HG02588 (cell line): ENCODE measurements at regions not wholly inside any gene's neighbourhood (a gene's known extent, or its start where the extent isn't known, plus 50 kb on each side); places are given as distances from the start of the nearest gene placed in this dataset.

Source experiments
- ATAC-seq: cut with Tn5 transposase; IDR thresholded peaks from one replicate; pipeline ENCODE4 v1.9.1; 2021; ENCODE audit warnings: mild to moderate bottlenecking, moderate library complexity; ENCODE audit not compliant: unreplicated experiment

DNA sequence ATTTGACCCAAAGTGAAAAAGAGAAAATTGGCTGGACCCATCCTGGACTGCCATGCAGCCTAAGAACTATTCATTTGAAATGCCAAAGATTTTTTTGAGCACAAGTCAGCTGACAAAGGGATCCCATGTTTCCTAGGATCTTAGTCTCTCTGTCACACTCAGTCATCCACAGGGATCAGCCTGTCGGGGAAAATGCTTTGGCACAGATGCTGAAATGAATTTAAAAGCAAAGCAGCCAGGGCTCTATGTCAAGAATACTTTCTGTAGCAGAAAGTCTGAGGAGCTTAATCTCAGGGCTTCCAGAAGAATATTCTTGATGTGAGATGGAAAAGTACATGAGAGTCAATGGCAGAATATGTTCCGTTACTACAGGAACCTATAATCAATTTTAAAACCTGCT, 1900.8 kb downstream of the MRPL39 start:
- no peak for ATAC-seq

GRCh38 chr21:23699402-23699801, 1907.9 kb downstream of the MRPL39 start:
- ATAC-seq = no peak

DNA sequence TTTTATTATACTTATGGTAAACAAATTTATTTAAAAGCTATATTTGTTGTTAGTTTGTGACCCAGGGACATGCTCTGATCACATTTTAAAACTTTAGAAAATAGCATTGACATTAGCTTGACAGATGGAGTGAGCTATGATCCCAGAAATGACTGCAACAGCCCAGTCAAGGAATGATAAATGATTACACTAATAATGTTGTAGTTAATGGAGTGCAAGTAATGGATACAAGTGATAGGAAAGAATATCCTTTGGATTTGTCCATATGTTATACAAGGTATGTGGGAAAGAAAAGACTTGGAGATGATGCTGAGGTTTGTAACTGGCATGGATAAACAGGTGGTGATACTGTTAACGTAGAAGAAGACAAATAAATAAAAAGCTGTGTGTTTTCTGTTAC, 1908.7 kb downstream of the MRPL39 start:
- ATAC-seq = no peak

DNA sequence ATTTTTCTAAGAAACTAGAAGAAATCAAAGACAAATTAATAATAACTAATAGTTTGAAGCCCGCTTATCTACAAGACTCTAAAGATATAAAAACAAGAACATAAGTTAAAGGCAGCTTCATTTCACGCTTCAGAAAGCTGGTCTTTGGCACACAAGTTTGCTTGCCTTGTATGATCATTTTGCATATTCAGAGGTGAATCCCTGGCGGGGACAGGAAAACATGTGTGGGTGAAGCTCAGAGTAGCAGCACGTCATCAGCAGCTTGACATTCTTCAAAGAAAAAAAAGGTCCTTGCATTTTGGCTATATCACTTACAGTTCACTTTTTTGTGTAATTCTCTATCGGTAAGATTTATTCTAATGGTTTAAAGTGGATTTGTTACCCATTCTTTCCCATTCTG, 1911.8 kb downstream of the MRPL39 start:
- peak; percentile 51 for ATAC-seq

GRCh38 chr21:23694390-23694789, 1912.9 kb downstream of the MRPL39 start:
- ATAC-seq = no peak

- no peak for ATAC-seq
Measured at GRCh38 chr21:23690316-23690715, 1917.0 kb downstream of the MRPL39 start.

DNA sequence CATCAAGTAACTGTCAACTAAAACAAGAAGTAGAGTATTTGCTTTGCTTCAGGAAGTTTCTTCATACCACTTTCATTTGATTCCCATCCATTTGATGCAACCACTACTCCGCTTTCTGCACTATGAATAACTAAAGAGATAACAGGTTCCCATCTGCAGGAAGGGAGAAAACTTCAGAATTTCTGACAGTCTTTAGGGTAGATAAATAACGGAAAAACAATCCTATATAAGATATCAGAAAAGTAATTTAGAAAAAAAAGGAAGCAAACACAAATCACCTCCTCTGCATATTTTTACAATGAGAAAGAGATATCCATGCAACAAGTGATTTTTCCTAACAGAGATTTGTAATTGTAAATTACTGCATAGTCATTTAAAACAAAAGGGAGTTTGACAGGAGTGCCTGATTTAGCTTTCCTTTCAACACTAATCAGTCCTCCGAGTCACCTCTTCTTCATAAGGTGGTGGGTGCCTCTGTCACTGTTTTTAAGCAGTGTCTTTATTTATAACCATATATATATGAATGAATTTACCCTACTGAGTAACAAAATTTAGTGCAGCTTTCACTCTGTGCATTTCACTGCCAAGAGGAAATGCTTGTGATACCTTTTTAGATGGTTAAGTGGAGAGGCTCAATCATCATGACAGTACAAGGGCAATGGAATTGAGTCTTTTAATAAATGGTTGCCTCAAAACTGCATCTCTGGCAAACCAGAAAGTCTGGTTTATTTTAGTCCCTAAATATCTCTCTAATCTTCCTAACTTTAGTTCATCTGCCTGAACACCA, 1920.4 kb downstream of the MRPL39 start:
- no peak for ATAC-seq

GRCh38 chr21:23684431-23684830, 1922.8 kb downstream of the MRPL39 start:
- no peak for ATAC-seq

DNA sequence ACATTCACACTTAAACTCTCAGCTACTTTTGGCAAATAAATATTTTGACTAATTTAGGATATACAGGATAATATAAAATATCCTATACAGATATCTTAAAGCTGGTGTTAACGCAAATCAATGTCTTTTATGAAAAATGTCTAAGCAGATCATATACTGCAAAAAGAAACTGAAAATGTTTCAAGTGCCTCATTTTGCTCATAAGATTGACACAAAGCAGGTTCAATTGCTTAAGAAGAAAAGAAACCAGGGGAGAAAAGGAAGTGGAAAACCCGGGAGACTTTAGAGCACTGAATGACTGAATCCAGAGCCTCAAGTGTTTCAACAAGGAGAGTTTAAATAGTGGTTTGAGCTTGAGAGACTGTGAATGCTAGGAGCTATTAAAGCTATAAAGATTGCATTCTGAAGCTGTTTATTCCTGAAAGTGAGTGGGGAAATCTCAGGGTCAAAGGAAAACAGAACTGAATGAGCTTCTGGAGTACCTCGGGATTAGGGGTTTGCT, 1943.0 kb downstream of the MRPL39 start:
- ATAC-seq = no peak

DNA sequence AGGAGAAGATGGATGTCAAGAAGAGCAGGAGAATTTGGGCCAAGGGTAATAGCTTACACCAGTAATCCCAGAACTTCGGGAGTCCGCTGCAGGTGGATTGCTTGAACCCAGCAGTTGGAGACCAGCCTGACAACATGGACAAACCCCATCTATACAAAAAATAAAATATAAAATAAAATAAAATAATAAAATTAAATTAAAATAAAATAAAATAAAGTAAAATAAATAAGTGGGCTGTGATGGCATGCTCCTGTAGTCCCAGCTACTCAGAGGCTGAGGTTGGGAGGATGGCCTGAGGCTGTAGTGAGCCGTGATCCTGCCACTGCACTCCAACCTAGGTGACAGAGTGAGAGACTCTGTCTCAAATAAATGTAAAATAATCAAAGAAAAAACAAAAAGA, 1946.7 kb downstream of the MRPL39 start:
- no peak for ATAC-seq

- no peak for ATAC-seq
Measured at GRCh38 chr21:23644768-23645167, 1962.5 kb downstream of the MRPL39 start.

DNA sequence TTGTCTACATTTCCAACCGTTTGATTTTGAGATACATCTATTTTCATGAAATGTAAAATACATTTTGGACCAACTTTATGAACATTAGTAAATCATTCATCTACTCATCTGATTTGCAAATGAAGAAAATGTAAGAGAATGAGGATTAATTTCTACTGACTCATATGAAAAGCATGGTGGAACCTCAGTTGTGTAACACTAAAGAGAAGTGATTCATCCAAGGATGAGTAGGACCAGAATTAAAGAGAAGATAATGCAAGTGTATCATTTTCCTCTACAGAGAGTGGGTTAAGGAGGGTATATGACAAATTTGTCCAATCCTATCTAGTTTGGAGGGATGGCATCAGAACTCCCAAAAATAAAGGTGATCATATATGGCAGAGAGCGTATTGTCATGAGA, 1967.6 kb downstream of the MRPL39 start:
- ATAC-seq = no peak

DNA sequence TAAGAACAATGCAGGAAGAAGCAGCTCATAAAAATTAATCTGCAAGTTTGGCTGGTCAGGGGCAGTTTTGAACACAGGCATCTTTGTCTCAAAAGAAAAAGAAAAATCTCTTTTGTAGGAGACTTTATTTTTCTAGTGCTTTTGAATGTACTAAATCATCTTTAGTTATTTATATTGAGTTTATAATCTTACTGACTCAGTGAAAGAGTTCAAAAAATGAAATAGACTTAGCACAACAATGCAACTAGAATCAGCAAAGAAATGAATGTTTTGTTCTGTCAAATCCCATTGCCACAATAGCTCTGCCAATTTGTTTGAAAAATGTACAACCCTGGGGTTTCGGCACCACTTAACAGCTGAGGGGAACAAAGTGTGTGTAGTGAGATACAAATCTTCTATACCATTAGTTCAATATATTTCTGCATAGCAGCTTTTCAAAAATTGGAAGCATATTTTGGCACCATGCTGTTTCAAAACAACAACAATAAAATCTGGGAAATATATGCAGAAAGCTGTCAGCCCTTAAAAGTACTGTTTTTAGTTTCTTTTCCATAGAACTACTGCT, 1969.1 kb downstream of the MRPL39 start:
- no peak for ATAC-seq

DNA sequence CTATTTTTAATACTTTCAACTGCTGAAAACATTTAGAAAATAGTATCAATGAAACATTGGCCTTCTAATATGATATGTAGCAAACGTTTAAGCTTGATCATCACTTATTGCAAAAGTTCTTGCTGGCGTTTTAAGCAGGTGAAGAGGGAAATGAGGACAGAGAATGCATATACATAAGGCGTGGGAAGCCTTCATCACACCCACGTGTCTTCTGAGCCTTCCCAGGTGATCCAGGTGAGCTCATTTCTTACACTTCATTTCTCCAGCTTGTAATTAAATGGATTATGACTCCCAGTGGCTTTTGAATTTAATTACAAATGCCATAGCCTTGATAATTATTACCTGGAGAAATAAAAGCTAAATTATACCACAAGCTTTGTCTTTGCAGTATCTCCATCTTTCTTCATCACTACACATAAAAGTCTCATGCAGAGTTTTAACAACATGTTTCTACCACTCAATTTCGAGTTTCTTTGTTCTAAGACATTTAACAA, 1973.8 kb downstream of the MRPL39 start:
- no peak for ATAC-seq

DNA sequence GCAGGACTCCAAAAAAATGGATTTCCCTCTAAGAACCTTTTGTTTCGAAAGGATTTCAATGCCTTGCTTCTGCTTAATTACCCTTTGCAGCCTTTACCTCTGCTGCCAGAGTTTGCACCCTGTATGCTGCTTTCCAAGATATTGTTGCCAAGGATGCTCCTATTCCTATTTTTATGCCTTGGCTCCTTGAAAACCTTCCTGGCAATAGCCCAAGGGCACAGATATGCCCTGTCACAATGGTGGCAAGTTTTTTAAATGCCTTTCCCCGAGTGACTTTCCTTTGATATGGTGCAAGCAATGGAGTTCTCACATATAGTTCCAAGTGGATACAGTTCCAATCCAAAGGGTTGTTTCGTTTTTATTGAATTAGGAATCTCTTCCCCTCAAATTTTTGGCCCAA, 1983.0 kb downstream of the MRPL39 start:
- ATAC-seq = no peak

GRCh38 chr21:23613014-23613413, 1994.3 kb downstream of the MRPL39 start:
- ATAC-seq = no peak

- no peak for ATAC-seq
Measured at GRCh38 chr21:23612210-23612609, 1995.1 kb downstream of the MRPL39 start.

GRCh38 chr21:23607782-23608431, 1999.4 kb downstream of the MRPL39 start:
- no peak for ATAC-seq

DNA sequence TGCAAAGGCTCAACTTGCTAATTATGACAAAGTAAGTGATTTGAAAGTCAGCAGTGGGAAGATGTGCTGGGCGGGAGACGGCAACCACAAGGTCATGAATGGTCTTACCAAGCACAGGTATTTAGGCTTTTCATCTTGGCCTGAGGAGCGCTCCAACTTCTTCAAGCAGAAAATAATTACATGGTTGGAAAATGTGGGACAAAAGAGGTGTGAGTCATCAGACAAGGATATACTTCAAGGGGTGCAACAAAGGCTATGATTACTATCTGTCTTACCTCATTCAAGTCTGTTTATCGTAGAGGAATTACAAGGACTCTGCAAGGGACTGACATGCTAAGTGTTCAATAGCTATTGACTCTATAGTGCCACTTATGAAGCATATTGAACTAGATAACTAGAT, 2005.7 kb downstream of the MRPL39 start:
- ATAC-seq = no peak

- no peak for ATAC-seq
Measured at GRCh38 chr21:23593582-23593981, 2013.7 kb downstream of the MRPL39 start.

GRCh38 chr21:23585419-23585818, 2021.9 kb downstream of the MRPL39 start:
- ATAC-seq = no peak

- ATAC-seq = no peak
Measured at GRCh38 chr21:23579573-23579972, 2027.7 kb downstream of the MRPL39 start.
